Nephron (organoid): ENCODE measurements at regions not wholly inside any gene's neighbourhood (a gene's known extent, or its start where the extent isn't known, plus 50 kb on each side); places are given as distances from the start of the nearest gene placed in this dataset.

Experiments
- H3K27ac Mint-ChIP-seq, 3 experiments: 2 replicates each; pipeline ENCODE4 v1.8.0; 2020; ENCODE audit warnings: mixed read lengths in 3 of 3, mild to moderate bottlenecking in 2 of 3, moderate library complexity in 1 of 3
- H3K27me3 Mint-ChIP-seq: 2 replicates; pipeline ENCODE4 v1.8.0; 2021; ENCODE audit warnings: low read depth, mild to moderate bottlenecking, moderate library complexity, mixed read lengths
- H3K36me3 Mint-ChIP-seq: 2 replicates; pipeline ENCODE4 v1.8.0; 2020; ENCODE audit warnings: low read depth, mixed read lengths
- H3K4me1 Mint-ChIP-seq: 2 replicates; pipeline ENCODE4 v1.8.0; 2020; ENCODE audit warnings: mixed read lengths
- H3K4me3 Mint-ChIP-seq, 3 experiments: 2 replicates each; pipeline ENCODE4 v1.8.0; 2020; ENCODE audit warnings: mild to moderate bottlenecking in 3 of 3, mixed read lengths in 3 of 3, moderate library complexity in 2 of 3
- H3K9me3 Mint-ChIP-seq: 2 replicates; pipeline ENCODE4 v1.8.0; 2020; ENCODE audit warnings: mixed read lengths
- CTCF ChIP-seq, 3 experiments: fragments of 200-600 bp; sonication (generic); IDR thresholded peaks; one replicate each; pipeline ENCODE4 v1.5.0; 2021; ENCODE audit warnings: antibody characterized with exemption in 3 of 3; ENCODE audit not compliant: unreplicated experiment in 3 of 3

GRCh38 chrX:20951016-20951810, 423.0 kb upstream of the CNKSR2 start:
- no peak overlapping the region for H3K27ac Mint-ChIP-seq
- peaks cover 6% of the 10 kb centered on the region for H3K27me3 Mint-ChIP-seq
- TF ChIP-seq CTCF (IDR thresholded peaks at IDR 0.05; ENCODE audit: unreplicated experiment in 3 of 3) = no peak
- H3K4me3 Mint-ChIP-seq = no peak overlapping the region
- no peaks in the 10 kb centered on the region for H3K36me3 Mint-ChIP-seq
- H3K4me1 Mint-ChIP-seq = peaks cover 6% of the 10 kb centered on the region
- H3K9me3 Mint-ChIP-seq = no peaks in the 10 kb centered on the region

GRCh38 chrX:20947411-20947912, 426.8 kb upstream of the CNKSR2 start:
- Mint-ChIP-seq H3K27me3 (peaks cover 6% of the 10 kb centered on the region), H3K9me3 (no peaks in the 10 kb centered on the region), H3K4me3 (peak overlapping the region; percentile 18 to 26 (median 23)), H3K27ac (peak overlapping the region; percentile 24 to 75 (median 37)), H3K36me3 (no peaks in the 10 kb centered on the region), H3K4me1 (peaks cover 6% of the 10 kb centered on the region)
- TF ChIP-seq CTCF (IDR thresholded peaks at IDR 0.05; ENCODE audit: unreplicated experiment in 3 of 3) = no peak

- TF ChIP-seq CTCF (IDR thresholded peaks at IDR 0.05; ENCODE audit: unreplicated experiment in 3 of 3) = no peak
Observed at GRCh38 chrX:20913760-20914159, 460.5 kb upstream of the CNKSR2 start.

GRCh38 chrX:20906571-20906970, 467.6 kb upstream of the CNKSR2 start:
- Mint-ChIP-seq H3K36me3 (no peaks in the 10 kb centered on the region), H3K27ac (no peak overlapping the region), H3K9me3 (no peaks in the 10 kb centered on the region), H3K27me3 (no peaks in the 10 kb centered on the region), H3K4me3 (no peak overlapping the region), H3K4me1 (no peaks in the 10 kb centered on the region)
- no peak for TF ChIP-seq CTCF (IDR thresholded peaks at IDR 0.05; ENCODE audit: unreplicated experiment in 3 of 3)

More at GRCh38 chrX:20913760-20914159, 460.5 kb upstream of the CNKSR2 start:
- Mint-ChIP-seq H3K4me3 (no peak overlapping the region), H3K27me3 (no peaks in the 10 kb centered on the region), H3K36me3 (no peaks in the 10 kb centered on the region), H3K9me3 (no peaks in the 10 kb centered on the region), H3K4me1 (no peaks in the 10 kb centered on the region), H3K27ac (no peak overlapping the region)

- no peak for TF ChIP-seq CTCF (IDR thresholded peaks at IDR 0.05; ENCODE audit: unreplicated experiment in 3 of 3)
- no peak overlapping the region for H3K4me3 Mint-ChIP-seq
- no peaks in the 10 kb centered on the region for H3K36me3 Mint-ChIP-seq
- H3K27me3 Mint-ChIP-seq = no peaks in the 10 kb centered on the region
- H3K4me1 Mint-ChIP-seq = no peaks in the 10 kb centered on the region
- no peak overlapping the region for H3K27ac Mint-ChIP-seq
- peaks cover 15% of the 10 kb centered on the region for H3K9me3 Mint-ChIP-seq
Observed at GRCh38 chrX:20884565-20884964, 489.7 kb upstream of the CNKSR2 start.

- H3K9me3 Mint-ChIP-seq = peaks cover 25% of the 10 kb centered on the region
- no peak for TF ChIP-seq CTCF (IDR thresholded peaks at IDR 0.05; ENCODE audit: unreplicated experiment in 3 of 3)
- H3K4me1 Mint-ChIP-seq = no peaks in the 10 kb centered on the region
- no peak overlapping the region for H3K4me3 Mint-ChIP-seq
- H3K36me3 Mint-ChIP-seq = peaks cover 4% of the 10 kb centered on the region
- no peak overlapping the region for H3K27ac Mint-ChIP-seq
- no peaks in the 10 kb centered on the region for H3K27me3 Mint-ChIP-seq
Observed at GRCh38 chrX:20863649-20864048, 510.6 kb upstream of the CNKSR2 start.
